ENCODE measurements at regions not wholly inside any gene's neighbourhood (a gene's known extent, or its start where the extent isn't known, plus 50 kb on each side); places are given as distances from the start of the nearest gene placed in this dataset.

DNA sequence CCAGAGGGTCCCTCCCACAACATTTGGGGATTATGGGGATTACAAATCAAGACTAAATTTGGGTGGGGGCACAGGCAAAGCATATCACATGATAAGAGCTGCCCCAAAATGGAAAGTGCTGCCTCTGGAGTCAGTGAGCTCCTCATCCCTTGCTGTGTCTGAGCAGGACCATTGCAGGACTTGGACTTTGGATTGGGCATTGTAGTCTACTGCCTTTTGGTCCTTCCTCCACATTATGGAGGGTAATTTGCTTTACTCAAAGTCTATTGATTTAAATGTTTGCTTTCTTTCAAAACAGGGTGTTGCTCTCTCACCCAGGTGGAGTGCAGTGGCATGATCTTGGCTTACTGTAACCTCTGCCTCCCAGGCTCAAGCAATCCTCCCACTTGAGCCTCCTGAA is 106.8 kb upstream of the LDAH start (continued):
- TF ChIP-seq HNF4G (IDR thresholded peaks at IDR 0.05; ENCODE audit: borderline replicate concordance, low read depth, low read length) (peak; percentile 38; the same call in 1 of the 2 replicates), HNF4G (CRISPR knock-in tag; IDR thresholded peaks at IDR 0.05; ENCODE audit: borderline replicate concordance, low read depth) (no peak), ZKSCAN1 (IDR thresholded peaks at IDR 0.05; ENCODE audit: low read length) (no peak), ZC3H13 (CRISPR knock-in tag; IDR thresholded peaks at IDR 0.05) (no peak), IKZF1 (IDR thresholded peaks at IDR 0.05) (no peak), ZNF335 (CRISPR knock-in tag; IDR thresholded peaks at IDR 0.05) (no peak), KDM1A (CRISPR knock-in tag; IDR thresholded peaks at IDR 0.05) (no peak), ZNF367 (CRISPR knock-in tag; IDR thresholded peaks at IDR 0.05; ENCODE audit: borderline replicate concordance) (no peak), ZBTB20 (CRISPR knock-in tag; IDR thresholded peaks at IDR 0.05; ENCODE audit: borderline replicate concordance, low read depth) (no peak)
- TF ChIP-seq, protein P1, sequence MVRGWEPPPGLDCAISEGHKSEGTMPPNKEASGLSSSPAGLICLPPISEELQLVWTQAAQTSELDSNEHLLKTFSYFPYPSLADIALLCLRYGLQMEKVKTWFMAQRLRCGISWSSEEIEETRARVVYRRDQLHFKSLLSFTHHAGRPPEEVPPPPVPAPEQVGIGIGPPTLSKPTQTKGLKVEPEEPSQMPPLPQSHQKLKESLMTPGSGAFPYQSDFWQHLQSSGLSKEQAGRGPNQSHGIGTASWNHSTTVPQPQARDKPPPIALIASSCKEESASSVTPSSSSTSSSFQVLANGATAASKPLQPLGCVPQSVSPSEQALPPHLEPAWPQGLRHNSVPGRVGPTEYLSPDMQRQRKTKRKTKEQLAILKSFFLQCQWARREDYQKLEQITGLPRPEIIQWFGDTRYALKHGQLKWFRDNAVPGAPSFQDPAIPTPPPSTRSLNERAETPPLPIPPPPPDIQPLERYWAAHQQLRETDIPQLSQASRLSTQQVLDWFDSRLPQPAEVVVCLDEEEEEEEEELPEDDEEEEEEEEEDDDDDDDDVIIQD (CRISPR knock-in tag; IDR thresholded peaks at IDR 0.05; ENCODE audit: low read depth), result no peak
- TF ChIP-seq, protein P2, sequence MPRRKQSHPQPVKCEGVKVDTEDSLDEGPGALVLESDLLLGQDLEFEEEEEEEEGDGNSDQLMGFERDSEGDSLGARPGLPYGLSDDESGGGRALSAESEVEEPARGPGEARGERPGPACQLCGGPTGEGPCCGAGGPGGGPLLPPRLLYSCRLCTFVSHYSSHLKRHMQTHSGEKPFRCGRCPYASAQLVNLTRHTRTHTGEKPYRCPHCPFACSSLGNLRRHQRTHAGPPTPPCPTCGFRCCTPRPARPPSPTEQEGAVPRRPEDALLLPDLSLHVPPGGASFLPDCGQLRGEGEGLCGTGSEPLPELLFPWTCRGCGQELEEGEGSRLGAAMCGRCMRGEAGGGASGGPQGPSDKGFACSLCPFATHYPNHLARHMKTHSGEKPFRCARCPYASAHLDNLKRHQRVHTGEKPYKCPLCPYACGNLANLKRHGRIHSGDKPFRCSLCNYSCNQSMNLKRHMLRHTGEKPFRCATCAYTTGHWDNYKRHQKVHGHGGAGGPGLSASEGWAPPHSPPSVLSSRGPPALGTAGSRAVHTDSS (CRISPR knock-in tag; conservative IDR thresholded peaks at IDR 0.05), result no peak
- TF ChIP-seq, protein P3, sequence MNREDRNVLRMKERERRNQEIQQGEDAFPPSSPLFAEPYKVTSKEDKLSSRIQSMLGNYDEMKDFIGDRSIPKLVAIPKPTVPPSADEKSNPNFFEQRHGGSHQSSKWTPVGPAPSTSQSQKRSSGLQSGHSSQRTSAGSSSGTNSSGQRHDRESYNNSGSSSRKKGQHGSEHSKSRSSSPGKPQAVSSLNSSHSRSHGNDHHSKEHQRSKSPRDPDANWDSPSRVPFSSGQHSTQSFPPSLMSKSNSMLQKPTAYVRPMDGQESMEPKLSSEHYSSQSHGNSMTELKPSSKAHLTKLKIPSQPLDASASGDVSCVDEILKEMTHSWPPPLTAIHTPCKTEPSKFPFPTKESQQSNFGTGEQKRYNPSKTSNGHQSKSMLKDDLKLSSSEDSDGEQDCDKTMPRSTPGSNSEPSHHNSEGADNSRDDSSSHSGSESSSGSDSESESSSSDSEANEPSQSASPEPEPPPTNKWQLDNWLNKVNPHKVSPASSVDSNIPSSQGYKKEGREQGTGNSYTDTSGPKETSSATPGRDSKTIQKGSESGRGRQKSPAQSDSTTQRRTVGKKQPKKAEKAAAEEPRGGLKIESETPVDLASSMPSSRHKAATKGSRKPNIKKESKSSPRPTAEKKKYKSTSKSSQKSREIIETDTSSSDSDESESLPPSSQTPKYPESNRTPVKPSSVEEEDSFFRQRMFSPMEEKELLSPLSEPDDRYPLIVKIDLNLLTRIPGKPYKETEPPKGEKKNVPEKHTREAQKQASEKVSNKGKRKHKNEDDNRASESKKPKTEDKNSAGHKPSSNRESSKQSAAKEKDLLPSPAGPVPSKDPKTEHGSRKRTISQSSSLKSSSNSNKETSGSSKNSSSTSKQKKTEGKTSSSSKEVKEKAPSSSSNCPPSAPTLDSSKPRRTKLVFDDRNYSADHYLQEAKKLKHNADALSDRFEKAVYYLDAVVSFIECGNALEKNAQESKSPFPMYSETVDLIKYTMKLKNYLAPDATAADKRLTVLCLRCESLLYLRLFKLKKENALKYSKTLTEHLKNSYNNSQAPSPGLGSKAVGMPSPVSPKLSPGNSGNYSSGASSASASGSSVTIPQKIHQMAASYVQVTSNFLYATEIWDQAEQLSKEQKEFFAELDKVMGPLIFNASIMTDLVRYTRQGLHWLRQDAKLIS (CRISPR knock-in tag; IDR thresholded peaks at IDR 0.05), result no peak

Data from HepG2 (cell line).